Activated CD8-positive, alpha-beta memory T cell treated with anti-CD3 and anti-CD28 coated beads for 4 hours (primary cell): ENCODE measurements at regions not wholly inside any gene's neighbourhood (a gene's known extent, or its start where the extent isn't known, plus 50 kb on each side); places are given as distances from the start of the nearest gene placed in this dataset.

Experiments
- DNase-seq, 2 donors: peaks; one replicate each; pipeline ENCODE4 v3.0.0-alpha.2; 2020; ENCODE audit warnings: low read depth in 2 of 2

GRCh38 chr4:176979416-176979815 is 186.7 kb upstream of the VEGFC start:
- DNase-seq = no peak

- no peak for DNase-seq
Observed at GRCh38 chr4:176981074-176981473, 188.4 kb upstream of the VEGFC start.

GRCh38 chr4:176981551-176981950 is 188.8 kb upstream of the VEGFC start:
- DNase-seq = no peak

- DNase-seq = no peak
Observed at GRCh38 chr4:176988226-176988625, 195.5 kb upstream of the VEGFC start.

- DNase-seq = no peak
Observed at GRCh38 chr4:176989186-176989585, 196.5 kb upstream of the VEGFC start.

- DNase-seq = no peak
Observed at GRCh38 chr4:176999935-177000543, 207.3 kb upstream of the VEGFC start.

GRCh38 chr4:177001271-177002175 is 208.8 kb upstream of the VEGFC start:
- no peak for DNase-seq

GRCh38 chr4:177005674-177006230 is 213.0 kb upstream of the VEGFC start:
- no peak for DNase-seq

GRCh38 chr4:177006331-177006730 is 213.6 kb upstream of the VEGFC start:
- DNase-seq = no peak

- DNase-seq = no peak
Observed at GRCh38 chr4:177008071-177008835, 215.5 kb upstream of the VEGFC start.

- no peak for DNase-seq
Observed at GRCh38 chr4:177008836-177009501, 216.2 kb upstream of the VEGFC start.

- no peak for DNase-seq
Observed at GRCh38 chr4:177010418-177010817, 217.7 kb upstream of the VEGFC start.

- no peak for DNase-seq
Observed at GRCh38 chr4:177012918-177013545, 220.3 kb upstream of the VEGFC start.

GRCh38 chr4:177016541-177017141 is 223.9 kb upstream of the VEGFC start:
- no peak for DNase-seq

- no peak for DNase-seq
Observed at GRCh38 chr4:177023951-177024350, 231.2 kb upstream of the VEGFC start.

- DNase-seq = no peak
Observed at GRCh38 chr4:177032341-177032740, 239.6 kb upstream of the VEGFC start.

- no peak for DNase-seq
Observed at GRCh38 chr4:177033135-177033534, 240.4 kb upstream of the VEGFC start.

GRCh38 chr4:177033632-177034031 is 240.9 kb upstream of the VEGFC start:
- no peak for DNase-seq

- DNase-seq = no peak
Observed at GRCh38 chr4:177041356-177041755, 248.6 kb upstream of the VEGFC start.

GRCh38 chr4:177047070-177047850 is 254.5 kb upstream of the VEGFC start:
- DNase-seq = no peak
